ENCODE measurements at regions not wholly inside any gene's neighbourhood (a gene's known extent, or its start where the extent isn't known, plus 50 kb on each side); places are given as distances from the start of the nearest gene placed in this dataset.

GRCh38 chr13:105220881-105221280, 1314.6 kb downstream of the EFNB2 start:
- H3K4me1 ChIP-seq (ENCODE audit: insufficient read depth, low read length): no peaks in the 10 kb centered on the region
- no peak overlapping the region for H3K4me3 ChIP-seq (ENCODE audit: insufficient read depth, low read length)
- H3K27ac ChIP-seq (ENCODE audit: low read depth, low read length): no peak overlapping the region
- H3K36me3 ChIP-seq (ENCODE audit: insufficient read depth, low read length): no peaks in the 10 kb centered on the region
- no peak overlapping the region for H2AFZ ChIP-seq (ENCODE audit: low read length)
- H3K4me2 ChIP-seq (ENCODE audit: insufficient read depth, low read length): no peak overlapping the region
- H3K27me3 ChIP-seq (ENCODE audit: insufficient read depth, low read length): no peaks in the 10 kb centered on the region
- H4K20me1 ChIP-seq (ENCODE audit: insufficient read depth, low read length): no peaks in the 10 kb centered on the region
- TF ChIP-seq, protein P1, sequence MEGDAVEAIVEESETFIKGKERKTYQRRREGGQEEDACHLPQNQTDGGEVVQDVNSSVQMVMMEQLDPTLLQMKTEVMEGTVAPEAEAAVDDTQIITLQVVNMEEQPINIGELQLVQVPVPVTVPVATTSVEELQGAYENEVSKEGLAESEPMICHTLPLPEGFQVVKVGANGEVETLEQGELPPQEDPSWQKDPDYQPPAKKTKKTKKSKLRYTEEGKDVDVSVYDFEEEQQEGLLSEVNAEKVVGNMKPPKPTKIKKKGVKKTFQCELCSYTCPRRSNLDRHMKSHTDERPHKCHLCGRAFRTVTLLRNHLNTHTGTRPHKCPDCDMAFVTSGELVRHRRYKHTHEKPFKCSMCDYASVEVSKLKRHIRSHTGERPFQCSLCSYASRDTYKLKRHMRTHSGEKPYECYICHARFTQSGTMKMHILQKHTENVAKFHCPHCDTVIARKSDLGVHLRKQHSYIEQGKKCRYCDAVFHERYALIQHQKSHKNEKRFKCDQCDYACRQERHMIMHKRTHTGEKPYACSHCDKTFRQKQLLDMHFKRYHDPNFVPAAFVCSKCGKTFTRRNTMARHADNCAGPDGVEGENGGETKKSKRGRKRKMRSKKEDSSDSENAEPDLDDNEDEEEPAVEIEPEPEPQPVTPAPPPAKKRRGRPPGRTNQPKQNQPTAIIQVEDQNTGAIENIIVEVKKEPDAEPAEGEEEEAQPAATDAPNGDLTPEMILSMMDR (IDR thresholded peaks at IDR 0.05; ENCODE audit: extremely low read depth, low read depth, low read length): no peak
- H3K9me3 ChIP-seq (ENCODE audit: low read depth, low read length): no peaks in the 10 kb centered on the region
- DNase-seq (ENCODE audit: insufficient read length, low spot score, missing footprints): no peak
- H3K79me2 ChIP-seq (ENCODE audit: insufficient read depth, low read length): no peaks in the 10 kb centered on the region

DNA sequence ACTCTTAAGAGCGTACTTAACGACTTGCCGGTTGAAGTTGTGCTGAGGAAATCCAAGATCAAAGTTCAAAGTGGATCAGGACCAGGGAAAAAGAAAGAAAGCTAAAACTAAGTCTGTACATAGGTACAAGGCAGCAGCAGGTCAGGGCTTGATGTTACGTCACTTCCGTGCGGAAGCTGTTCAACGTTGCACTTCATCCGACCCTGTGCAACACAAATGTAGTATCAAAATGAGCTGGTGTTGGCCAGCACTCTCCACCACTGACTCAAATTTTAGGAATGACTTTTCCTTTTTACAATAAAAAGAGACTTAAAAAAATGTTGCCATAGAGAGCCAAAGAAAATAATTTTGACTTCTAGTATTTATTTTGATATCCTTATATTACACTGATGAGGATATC, 1315.4 kb downstream of the EFNB2 start:
- DNase-seq (ENCODE audit: insufficient read length, low spot score, missing footprints): peak; percentile 62
- Histone ChIP-seq H3K36me3 (ENCODE audit: insufficient read depth, low read length) (no peaks in the 10 kb centered on the region), H4K20me1 (ENCODE audit: insufficient read depth, low read length) (no peaks in the 10 kb centered on the region), H3K4me1 (ENCODE audit: insufficient read depth, low read length) (no peaks in the 10 kb centered on the region), H2AFZ (ENCODE audit: low read length) (no peak overlapping the region), H3K4me2 (ENCODE audit: insufficient read depth, low read length) (peak overlapping the region; percentile 34), H3K79me2 (ENCODE audit: insufficient read depth, low read length) (no peaks in the 10 kb centered on the region), H3K9me3 (ENCODE audit: low read depth, low read length) (no peaks in the 10 kb centered on the region), H3K27ac (ENCODE audit: low read depth, low read length) (no peak overlapping the region), H3K4me3 (ENCODE audit: insufficient read depth, low read length) (no peak overlapping the region), H3K27me3 (ENCODE audit: insufficient read depth, low read length) (no peaks in the 10 kb centered on the region)
- TF ChIP-seq, protein P1 (IDR thresholded peaks at IDR 0.05; ENCODE audit: extremely low read depth, low read depth, low read length): no peak

- H3K4me1 ChIP-seq (ENCODE audit: insufficient read depth, low read length): no peaks in the 10 kb centered on the region
- TF ChIP-seq, protein P1 (IDR thresholded peaks at IDR 0.05; ENCODE audit: extremely low read depth, low read depth, low read length): no peak
- H3K27me3 ChIP-seq (ENCODE audit: insufficient read depth, low read length): no peaks in the 10 kb centered on the region
- no peaks in the 10 kb centered on the region for H3K36me3 ChIP-seq (ENCODE audit: insufficient read depth, low read length)
- H2AFZ ChIP-seq (ENCODE audit: low read length): no peak overlapping the region
- H3K4me2 ChIP-seq (ENCODE audit: insufficient read depth, low read length): peak overlapping the region; percentile 34
- H3K79me2 ChIP-seq (ENCODE audit: insufficient read depth, low read length): no peaks in the 10 kb centered on the region
- no peak overlapping the region for H3K27ac ChIP-seq (ENCODE audit: low read depth, low read length)
- H3K9me3 ChIP-seq (ENCODE audit: low read depth, low read length): no peaks in the 10 kb centered on the region
- H4K20me1 ChIP-seq (ENCODE audit: insufficient read depth, low read length): no peaks in the 10 kb centered on the region
- no peak for DNase-seq (ENCODE audit: insufficient read length, low spot score, missing footprints)
- no peak overlapping the region for H3K4me3 ChIP-seq (ENCODE audit: insufficient read depth, low read length)
These were observed 1315.8 kb downstream of the EFNB2 start for GRCh38 chr13:105219651-105220050.

DNA sequence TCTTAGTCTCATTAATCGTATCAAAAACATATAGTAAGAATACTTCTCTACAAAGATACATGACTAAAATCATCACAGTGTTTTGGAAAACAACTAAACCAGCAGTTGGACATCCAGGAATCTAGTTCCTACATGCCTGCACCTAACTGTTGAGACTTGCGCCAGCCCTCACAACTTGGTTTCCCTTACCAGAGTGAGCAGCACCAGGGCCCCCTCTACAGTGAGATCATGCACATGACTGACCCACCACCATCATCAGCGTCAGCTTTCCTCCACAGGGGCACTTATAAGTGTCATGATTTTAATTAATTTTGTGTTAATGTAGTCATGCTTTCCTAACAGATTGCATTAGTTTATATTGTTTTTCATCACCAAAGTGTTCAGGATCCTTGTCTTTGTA, 1322.0 kb downstream of the EFNB2 start:
- Histone ChIP-seq H3K27ac (ENCODE audit: low read depth, low read length) (no peak overlapping the region), H3K4me3 (ENCODE audit: insufficient read depth, low read length) (no peak overlapping the region), H3K4me1 (ENCODE audit: insufficient read depth, low read length) (no peaks in the 10 kb centered on the region), H3K27me3 (ENCODE audit: insufficient read depth, low read length) (no peaks in the 10 kb centered on the region), H3K36me3 (ENCODE audit: insufficient read depth, low read length) (no peaks in the 10 kb centered on the region), H3K9me3 (ENCODE audit: low read depth, low read length) (no peaks in the 10 kb centered on the region), H3K4me2 (ENCODE audit: insufficient read depth, low read length) (no peak overlapping the region), H3K79me2 (ENCODE audit: insufficient read depth, low read length) (no peaks in the 10 kb centered on the region), H2AFZ (ENCODE audit: low read length) (no peak overlapping the region), H4K20me1 (ENCODE audit: insufficient read depth, low read length) (no peaks in the 10 kb centered on the region)
- TF ChIP-seq, protein P1 (IDR thresholded peaks at IDR 0.05; ENCODE audit: extremely low read depth, low read depth, low read length): no peak
- no peak for DNase-seq (ENCODE audit: insufficient read length, low spot score, missing footprints)

All from osteoblast (primary cell).